Stomach (tissue), 4 donors: ENCODE measurements at regions not wholly inside any gene's neighbourhood (a gene's known extent, or its start where the extent isn't known, plus 50 kb on each side); places are given as distances from the start of the nearest gene placed in this dataset.
"Not testable (repeated sequence)": the region's sequence is repeated elsewhere in the genome, so short reads cannot be mapped to it uniquely, and the experiment has no call there.

Experiments
- CTCF ChIP-seq, 7 experiments: fragments of 450-650 bp in 4 of 7; fragments of 200-600 bp in 3 of 7; sonication (generic) in 3 of 7; IDR thresholded peaks; one replicate each; pipeline ENCODE4 v1.5.1; 2016 to 2019; ENCODE audit warnings: antibody characterized with exemption in 7 of 7, control low read depth in 2 of 7, mild to moderate bottlenecking in 1 of 7
- EP300 ChIP-seq: sonication (generic); formaldehyde crosslinking; IDR thresholded peaks from one replicate; pipeline ENCODE4 v1.6.1; 2017; ENCODE audit warnings: antibody characterized with exemption
- POLR2A ChIP-seq, 4 donors: fragments of 450-650 bp; IDR thresholded peaks; one replicate each; pipeline ENCODE4 v1.6.1; 2016; ENCODE audit warnings: antibody characterized with exemption in 4 of 4, control low read depth in 2 of 4, mild to moderate bottlenecking in 1 of 4, moderate library complexity in 1 of 4
- POLR2AphosphoS5 ChIP-seq, 3 donors: sonication (generic); formaldehyde crosslinking; IDR thresholded peaks; one replicate each; pipeline ENCODE4 v1.6.1; 2016; ENCODE audit warnings: antibody characterized with exemption in 3 of 3

- not testable (repeated sequence) for TF ChIP-seq CTCF (IDR thresholded peaks at IDR 0.05); EP300; POLR2AphosphoS5 (IDR thresholded peaks at IDR 0.05); POLR2A (IDR thresholded peaks at IDR 0.05)
These were observed 144.3 kb upstream of the BARHL2 start for GRCh38 chr1:90861421-90861820.
